HCT116 (cell line): ENCODE measurements at regions not wholly inside any gene's neighbourhood (a gene's known extent, or its start where the extent isn't known, plus 50 kb on each side); places are given as distances from the start of the nearest gene placed in this dataset.

Source experiments
- ATAC-seq: fragments of 200-7000 bp; cut with Tn5 transposase; 2 replicates; pipeline ENCODE4 v1.9.1; 2020; ENCODE audit warnings: mild to moderate bottlenecking, moderate library complexity
- BruUV-seq: library from RNA; stranded (reverse); fragments of 400-500 nt; replicated peaks from 2 replicates; lab custom pipeline; 2021; lab: Mats Ljungman, UMichigan
- CTCF ChIA-PET: fragments of 300-600 bp; sonication (Branson Sonifier 250); formaldehyde crosslinking; loops from one replicate; lab custom pipeline; 2021; ENCODE audit warnings: antibody characterized with exemption; lab: Charles Lee
- POLR2A ChIA-PET: fragments of 300-600, 350-600 bp; sonication (Branson Sonifier 250); formaldehyde crosslinking; loops from one replicate; lab custom pipeline; 2021; ENCODE audit warnings: antibody characterized with exemption; lab: Charles Lee
- RAD21 ChIA-PET, 2 experiments: fragments of 300-600 bp; sonication (Branson Sonifier 250); formaldehyde crosslinking; loops; one replicate each; lab custom pipeline; 2023; ENCODE audit warnings: low total read pairs in 2 of 2; ENCODE audit not compliant: uncharacterized antibody in 2 of 2, unreplicated experiment in 2 of 2, low non-redundant PET in 1 of 2; lab: Charles Lee
- DNase-seq: peaks from one replicate; pipeline ENCODE4 v3.0.0-alpha.2; 2010; ENCODE audit warnings: low read depth, low spot score
- H2AFZ ChIP-seq: fragments of 200-600 bp; shearing (Covaris generic), sonication (generic); 2 replicates; pipeline ENCODE4 v1.6.1; 2017; ENCODE audit warnings: low read depth, mixed run types, mixed read lengths, antibody characterized with exemption, low read length; ENCODE audit not compliant: poor library complexity, severe bottlenecking
- H3K27ac ChIP-seq: 2 replicates; pipeline ENCODE4 v1.5.1; 2012; ENCODE audit warnings: low read depth, low read length
- H3K27me3 ChIP-seq: fragments of 200-600 bp; sonication (generic); 2 replicates; pipeline ENCODE4 v1.6.1; 2016; ENCODE audit warnings: mixed run types, low read length, mixed read lengths; ENCODE audit not compliant: insufficient read depth
- H3K36me3 ChIP-seq, 2 experiments: fragments of 200-500 bp in 1 of 2; fragments of 200-600 bp in 1 of 2; sonication (Bioruptor generic) in 1 of 2; sonication (generic) in 1 of 2; 2 replicates each; pipeline versions ENCODE4 v1.5.1 to v1.6.1; 2014 to 2016; ENCODE audit warnings: low read length in 2 of 2, inconsistent platforms in 1 of 2, mixed read lengths in 1 of 2, mixed run types in 1 of 2; ENCODE audit not compliant: insufficient read depth in 2 of 2, control insufficient read depth in 1 of 2
- H3K4me1 ChIP-seq, 2 experiments: fragments of 200-600 bp in 1 of 2; sonication (generic) in 1 of 2; 2 replicates each; pipeline versions ENCODE4 v1.5.1 to v1.6.1; 2012 to 2017; ENCODE audit warnings: low read length in 2 of 2, inconsistent platforms in 1 of 2, mild to moderate bottlenecking in 1 of 2, mixed read lengths in 1 of 2, mixed run types in 1 of 2, moderate library complexity in 1 of 2; ENCODE audit not compliant: insufficient read depth in 2 of 2, control insufficient read depth in 1 of 2
- H3K4me2 ChIP-seq: fragments of 200-600 bp; sonication (generic); 2 replicates; pipeline ENCODE4 v1.6.1; 2017; ENCODE audit warnings: mixed run types, low read length, mixed read lengths
- H3K4me3 ChIP-seq, 2 experiments: fragments of 200-600 bp in 1 of 2; sonication (generic) in 1 of 2; replicated peaks in 1 of 2; 2 replicates each; pipeline ENCODE4 v1.5.1; 2011 to 2016; ENCODE audit warnings: low read length in 2 of 2, control low read depth in 1 of 2, low read depth in 1 of 2, mild to moderate bottlenecking in 1 of 2, mixed read lengths in 1 of 2, mixed run types in 1 of 2
- H3K79me2 ChIP-seq: fragments of 200-600 bp; sonication (generic); 2 replicates; pipeline ENCODE4 v1.6.1; 2017; ENCODE audit warnings: mild to moderate bottlenecking, mixed run types, low read length, moderate library complexity, mixed read lengths; ENCODE audit not compliant: insufficient read depth
- H3K9ac ChIP-seq: fragments of 200-600 bp; sonication (generic); 2 replicates; pipeline ENCODE4 v1.6.1; 2016; ENCODE audit warnings: low read length, mixed read lengths
- H3K9me2 ChIP-seq: fragments of 200-600 bp; sonication (generic), shearing (Covaris generic); 2 replicates; pipeline ENCODE4 v1.6.1; 2017; ENCODE audit warnings: mixed run types, mild to moderate bottlenecking, moderate library complexity; ENCODE audit not compliant: insufficient read depth
- H3K9me3 ChIP-seq, 2 experiments: fragments of 200-500 bp in 1 of 2; fragments of 200-600 bp in 1 of 2; sonication (Bioruptor generic) in 1 of 2; sonication (generic) in 1 of 2; 2 replicates each; pipeline ENCODE4 v1.6.1; 2014 to 2017; ENCODE audit warnings: low read length in 2 of 2, mixed read lengths in 2 of 2, inconsistent platforms in 1 of 2, low read depth in 1 of 2, mild to moderate bottlenecking in 1 of 2, mixed run types in 1 of 2, moderate library complexity in 1 of 2; ENCODE audit not compliant: control insufficient read depth in 1 of 2, insufficient read depth in 1 of 2
- H4K20me1 ChIP-seq: fragments of 200-600 bp; sonication (generic), shearing (Covaris generic); 2 replicates; pipeline ENCODE4 v1.6.1; 2017; ENCODE audit warnings: mixed run types, mild to moderate bottlenecking, moderate library complexity; ENCODE audit not compliant: insufficient read depth
- ATF3 ChIP-seq: IDR thresholded peaks from 2 replicates; pipeline ENCODE4 v1.6.1; 2012
- EGR1 ChIP-seq: IDR thresholded peaks from 2 replicates; pipeline ENCODE4 v1.6.1; 2012; ENCODE audit warnings: low read depth
- EZH2 ChIP-seq: fragments of 200-600 bp; sonication (generic); IDR thresholded peaks from 2 replicates; pipeline ENCODE4 v1.6.1; 2017; ENCODE audit warnings: antibody characterized with exemption, mixed run types
- FOSL1 ChIP-seq: IDR thresholded peaks from 2 replicates; pipeline ENCODE4 v1.6.1; 2012; ENCODE audit warnings: low read depth
- JUND ChIP-seq: IDR thresholded peaks from 2 replicates; pipeline ENCODE4 v1.6.1; 2012
- POLR2A ChIP-seq: IDR thresholded peaks from 2 replicates; pipeline ENCODE4 v1.7.0; 2011; ENCODE audit warnings: borderline replicate concordance; ENCODE audit not compliant: insufficient read depth, insufficient read length; ENCODE audit errors: extremely low read depth
- POLR2AphosphoS5 ChIP-seq: IDR thresholded peaks from 2 replicates; pipeline ENCODE4 v1.6.1; 2011; ENCODE audit warnings: mild to moderate bottlenecking, low read depth, low read length, moderate library complexity
- RAD21 ChIP-seq: IDR thresholded peaks from 2 replicates; pipeline ENCODE4 v1.6.1; 2012; ENCODE audit warnings: low read depth, mild to moderate bottlenecking
- REST ChIP-seq: IDR thresholded peaks from 2 replicates; pipeline ENCODE4 v1.6.1; 2012; ENCODE audit warnings: low read depth
- SIN3A ChIP-seq: IDR thresholded peaks from 2 replicates; pipeline ENCODE4 v1.6.1; 2012; ENCODE audit warnings: low read depth
- SP1 ChIP-seq: IDR thresholded peaks from 2 replicates; pipeline ENCODE4 v1.6.1; 2012; ENCODE audit warnings: low read depth
- SRF ChIP-seq: IDR thresholded peaks from 2 replicates; pipeline ENCODE4 v1.6.1; 2012; ENCODE audit warnings: low read depth
- ZFX ChIP-seq: fragments of 450-650 bp; IDR thresholded peaks from 2 replicates; pipeline ENCODE4 v1.6.1; 2017
- ZNF274 ChIP-seq: fragments of 200-500 bp; sonication (Bioruptor generic); IDR thresholded peaks from 2 replicates; pipeline ENCODE4 v1.6.1; 2014; ENCODE audit warnings: mild to moderate bottlenecking, low read depth, low read length, inconsistent platforms
- intact Hi-C: fragments of 100-400 bp; cut with micrococcal nuclease; formaldehyde crosslinking; loops from 2 replicates; pipeline ENCODE4 v1.10.0; 2022
- TF ChIP-seq, protein P1 (sequence below): IDR thresholded peaks from 2 replicates; pipeline ENCODE4 v1.6.1; 2012
- TF ChIP-seq, protein P2 (sequence below): IDR thresholded peaks from 2 replicates; pipeline ENCODE4 v1.6.1; 2011; ENCODE audit warnings: mild to moderate bottlenecking, low read length, moderate library complexity; ENCODE audit not compliant: insufficient replicate concordance; ENCODE audit errors: extremely low read depth

- RAD21 ChIA-PET: interaction anchor here in 1 of 2 experiments (1.3 kb wide), 1 partner anchor 421 kb away, joined by 4 read pairs; no protein-coding TSS in a partner anchor
- H3K9me2 ChIP-seq: no peaks in the 10 kb centered on the region
- no peak for TF ChIP-seq EGR1
- TF ChIP-seq POLR2A: no peak
- TF ChIP-seq EZH2: no peak
- no peak for TF ChIP-seq SIN3A
- TF ChIP-seq SRF: no peak
- no peak for TF ChIP-seq FOSL1
- no peak for TF ChIP-seq ZFX
- peak; percentile 31 for TF ChIP-seq RAD21
- H3K27me3 ChIP-seq: no peaks in the 10 kb centered on the region
- no peak for ATAC-seq
- POLR2A ChIA-PET: no interaction called here
- no peak overlapping the region for H3K4me3 ChIP-seq
- H3K9ac ChIP-seq: no peak overlapping the region
- no peaks in the 10 kb centered on the region for H4K20me1 ChIP-seq
- no peak overlapping the region for H2AFZ ChIP-seq
- no peak overlapping the region for H3K27ac ChIP-seq
- no peaks in the 10 kb centered on the region for H3K79me2 ChIP-seq
- no peaks in the 10 kb centered on the region for H3K4me1 ChIP-seq
- no peak for DNase-seq
- no peaks in the 10 kb centered on the region for H3K9me3 ChIP-seq
- no peak overlapping the region for H3K4me2 ChIP-seq
- no TSS peak for BruUV-seq
- CTCF ChIA-PET: interaction anchor here (1.4 kb wide), 1 partner anchor 421 kb away, joined by 4 read pairs; no protein-coding TSS in a partner anchor
- H3K36me3 ChIP-seq: no peaks in the 10 kb centered on the region
- intact Hi-C loops: no loop called here
Measured at GRCh38 chr1:184242507-184242943, 144.3 kb upstream of the C1orf21 start.

GRCh38 chr1:184244962-184245361, 141.9 kb upstream of the C1orf21 start:
- intact Hi-C loops: no loop called here
- TF ChIP-seq SP1: no peak
- TF ChIP-seq ZFX: no peak
- TF ChIP-seq ATF3: no peak
- TF ChIP-seq, protein P1, sequence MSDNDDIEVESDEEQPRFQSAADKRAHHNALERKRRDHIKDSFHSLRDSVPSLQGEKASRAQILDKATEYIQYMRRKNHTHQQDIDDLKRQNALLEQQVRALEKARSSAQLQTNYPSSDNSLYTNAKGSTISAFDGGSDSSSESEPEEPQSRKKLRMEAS: no peak
- TF ChIP-seq, protein P2, sequence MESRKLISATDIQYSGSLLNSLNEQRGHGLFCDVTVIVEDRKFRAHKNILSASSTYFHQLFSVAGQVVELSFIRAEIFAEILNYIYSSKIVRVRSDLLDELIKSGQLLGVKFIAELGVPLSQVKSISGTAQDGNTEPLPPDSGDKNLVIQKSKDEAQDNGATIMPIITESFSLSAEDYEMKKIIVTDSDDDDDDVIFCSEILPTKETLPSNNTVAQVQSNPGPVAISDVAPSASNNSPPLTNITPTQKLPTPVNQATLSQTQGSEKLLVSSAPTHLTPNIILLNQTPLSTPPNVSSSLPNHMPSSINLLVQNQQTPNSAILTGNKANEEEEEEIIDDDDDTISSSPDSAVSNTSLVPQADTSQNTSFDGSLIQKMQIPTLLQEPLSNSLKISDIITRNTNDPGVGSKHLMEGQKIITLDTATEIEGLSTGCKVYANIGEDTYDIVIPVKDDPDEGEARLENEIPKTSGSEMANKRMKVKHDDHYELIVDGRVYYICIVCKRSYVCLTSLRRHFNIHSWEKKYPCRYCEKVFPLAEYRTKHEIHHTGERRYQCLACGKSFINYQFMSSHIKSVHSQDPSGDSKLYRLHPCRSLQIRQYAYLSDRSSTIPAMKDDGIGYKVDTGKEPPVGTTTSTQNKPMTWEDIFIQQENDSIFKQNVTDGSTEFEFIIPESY: no peak
- TF ChIP-seq JUND: no peak
- no peak for TF ChIP-seq EZH2
- no peak for TF ChIP-seq REST
- TF ChIP-seq FOSL1: no peak
- no peak for TF ChIP-seq ZNF274
- no peak for TF ChIP-seq RAD21
- no peak for TF ChIP-seq POLR2AphosphoS5
- no peak for TF ChIP-seq SRF

More at GRCh38 chr1:184244962-184245361, 141.9 kb upstream of the C1orf21 start:
- no peaks in the 10 kb centered on the region for H3K27me3 ChIP-seq
- no peak overlapping the region for H2AFZ ChIP-seq
- H3K9me3 ChIP-seq: no peaks in the 10 kb centered on the region
- no peak overlapping the region for H3K27ac ChIP-seq
- no peaks in the 10 kb centered on the region for H3K4me1 ChIP-seq
- ChIA-PET CTCF (no interaction called here), RAD21 (no interaction called here), POLR2A (no interaction called here)
- no peaks in the 10 kb centered on the region for H3K9me2 ChIP-seq
- H3K4me2 ChIP-seq: no peak overlapping the region
- no peaks in the 10 kb centered on the region for H3K36me3 ChIP-seq
- H3K79me2 ChIP-seq: no peaks in the 10 kb centered on the region
- ATAC-seq (no peak), DNase-seq (no peak)
- H4K20me1 ChIP-seq: no peaks in the 10 kb centered on the region
- no peak overlapping the region for H3K4me3 ChIP-seq
- no TSS peak for BruUV-seq
- no peak overlapping the region for H3K9ac ChIP-seq
